Activated CD8-positive, alpha-beta T cell treated with anti-CD3 and anti-CD28 coated beads for 36 hours (primary cell): ENCODE measurements at regions not wholly inside any gene's neighbourhood (a gene's known extent, or its start where the extent isn't known, plus 50 kb on each side); places are given as distances from the start of the nearest gene placed in this dataset.
A peak's percentile ranks its signal among the peaks of the same experiment; 100 is the strongest.

Experiments
- ATAC-seq: fragments of 200-7000 bp; cut with Tn5 transposase; one replicate; pipeline ENCODE4 v1.10.0; 2021; ENCODE audit warnings: mild to moderate bottlenecking, moderate library complexity
- CTCF ChIA-PET: fragments of 350-600 bp; sonication (Branson Sonifier 250); formaldehyde crosslinking; loops from one replicate; lab custom pipeline; 2021; ENCODE audit warnings: antibody characterized with exemption; lab: Charles Lee
- POLR2A ChIA-PET: fragments of 350-600 bp; sonication (Branson Sonifier 250); formaldehyde crosslinking; loops from one replicate; lab custom pipeline; 2021; ENCODE audit warnings: antibody characterized with exemption; lab: Charles Lee
- DNase-seq: peaks from one replicate; pipeline ENCODE4 v3.0.0-alpha.2; 2020
- H3K27ac Mint-ChIP-seq: one replicate; pipeline ENCODE4 v1.8.0; 2021; ENCODE audit warnings: mild to moderate bottlenecking, mixed read lengths
- H3K27me3 Mint-ChIP-seq: one replicate; pipeline ENCODE4 v1.8.0; 2021; ENCODE audit warnings: mixed read lengths
- H3K36me3 Mint-ChIP-seq: one replicate; pipeline ENCODE4 v1.8.0; 2021; ENCODE audit warnings: low read depth, mixed read lengths
- H3K4me1 Mint-ChIP-seq: one replicate; pipeline ENCODE4 v1.8.0; 2021; ENCODE audit warnings: low read depth, mixed read lengths
- H3K4me3 Mint-ChIP-seq: one replicate; pipeline ENCODE4 v1.8.0; 2021; ENCODE audit warnings: mild to moderate bottlenecking, moderate library complexity, mixed read lengths
- H3K9me3 Mint-ChIP-seq: one replicate; pipeline ENCODE4 v1.8.0; 2021; ENCODE audit warnings: mixed read lengths
- CTCF ChIP-seq: fragments of 200-600 bp; IDR thresholded peaks from one replicate; pipeline ENCODE4 v1.8.0; 2022; ENCODE audit warnings: antibody characterized with exemption, mild to moderate bottlenecking
- intact Hi-C: fragments of 100-400 bp; cut with micrococcal nuclease; formaldehyde crosslinking; loops from one replicate; pipeline ENCODE4 v1.10.0; 2022

- Mint-ChIP-seq H3K27me3 (peaks cover 4% of the 10 kb centered on the region), H3K36me3 (no peaks in the 10 kb centered on the region), H3K4me1 (no peaks in the 10 kb centered on the region), H3K4me3 (no peak overlapping the region), H3K9me3 (no peaks in the 10 kb centered on the region), H3K27ac (no peak overlapping the region)
- intact Hi-C loops: no loop called here
- POLR2A ChIA-PET: no interaction called here
- DNase-seq: no peak
- CTCF ChIA-PET: no interaction called here
- no peak for TF ChIP-seq CTCF
- ATAC-seq: no peak
These were observed 103.3 kb upstream of the PDE7B start for GRCh38 chr6:135748189-135748588.

- ATAC-seq: no peak
- Mint-ChIP-seq H3K27ac (no peak overlapping the region), H3K27me3 (peaks cover 4% of the 10 kb centered on the region), H3K36me3 (no peaks in the 10 kb centered on the region), H3K4me1 (no peaks in the 10 kb centered on the region), H3K9me3 (no peaks in the 10 kb centered on the region), H3K4me3 (no peak overlapping the region)
- CTCF ChIA-PET: interaction anchor here (1.1 kb wide), 1 partner anchor 10 kb away, joined by 3 read pairs; no protein-coding TSS in a partner anchor
- POLR2A ChIA-PET: no interaction called here
- TF ChIP-seq CTCF: no peak
- no peak for DNase-seq
- intact Hi-C loops: no loop called here
These were observed 101.4 kb upstream of the PDE7B start for GRCh38 chr6:135750081-135750480.

GRCh38 chr6:135753196-135753595, 98.3 kb upstream of the PDE7B start:
- no peak for DNase-seq
- Mint-ChIP-seq H3K27me3 (no peaks in the 10 kb centered on the region), H3K4me1 (no peaks in the 10 kb centered on the region), H3K4me3 (no peak overlapping the region), H3K27ac (no peak overlapping the region), H3K36me3 (no peaks in the 10 kb centered on the region), H3K9me3 (no peaks in the 10 kb centered on the region)
- intact Hi-C loops: no loop called here
- ChIA-PET POLR2A (interaction anchor here (1.2 kb wide), 1 partner anchor 80 kb away, joined by 3 read pairs; no protein-coding TSS in a partner anchor), CTCF (interaction anchor here (0.8 to 1.2 kb wide), 3 partner anchors 9 to 217 kb away, joined by 3 to 4 read pairs (median 3); no protein-coding TSS in a partner anchor)
- ATAC-seq: no peak
- TF ChIP-seq CTCF: no peak

- H3K36me3 Mint-ChIP-seq: no peaks in the 10 kb centered on the region
- POLR2A ChIA-PET: no interaction called here
- no peak overlapping the region for H3K4me3 Mint-ChIP-seq
- no peak for TF ChIP-seq CTCF
- intact Hi-C loops: no loop called here
- H3K27ac Mint-ChIP-seq: no peak overlapping the region
- ATAC-seq: no peak
- H3K4me1 Mint-ChIP-seq: peaks cover 2% of the 10 kb centered on the region
- peak; percentile 5 for DNase-seq
- H3K27me3 Mint-ChIP-seq: no peaks in the 10 kb centered on the region
- CTCF ChIA-PET: interaction anchor here (0.8 to 1.6 kb wide), 3 partner anchors 9 to 224 kb away, joined by 3 to 6 read pairs (median 4); no protein-coding TSS in a partner anchor
- peaks cover 6% of the 10 kb centered on the region for H3K9me3 Mint-ChIP-seq
These were observed 91.7 kb upstream of the PDE7B start for GRCh38 chr6:135759831-135760230.

GRCh38 chr6:135774006-135774405, 77.5 kb upstream of the PDE7B start:
- Mint-ChIP-seq H3K4me1 (no peaks in the 10 kb centered on the region), H3K36me3 (no peaks in the 10 kb centered on the region), H3K27ac (no peak overlapping the region), H3K27me3 (no peaks in the 10 kb centered on the region), H3K4me3 (no peak overlapping the region), H3K9me3 (peaks cover 1% of the 10 kb centered on the region)
- TF ChIP-seq CTCF: no peak
- DNase-seq: no peak
- intact Hi-C loops: no loop called here
- CTCF ChIA-PET: no interaction called here
- POLR2A ChIA-PET: no interaction called here
- ATAC-seq: no peak
